WTC11 (cell line): ENCODE measurements at regions not wholly inside any gene's neighbourhood (a gene's known extent, or its start where the extent isn't known, plus 50 kb on each side); places are given as distances from the start of the nearest gene placed in this dataset.

Source experiments
- ATAC-seq: fragments of 200-7000 bp; cut with Tn5 transposase; 2 replicates; pipeline ENCODE4 v1.10.0; 2021; ENCODE audit warnings: mild to moderate bottlenecking, moderate library complexity
- CTCF ChIA-PET: fragments of 300-600 bp; sonication (Branson Sonifier 250); formaldehyde crosslinking; loops from one replicate; lab custom pipeline; 2021; ENCODE audit warnings: antibody characterized with exemption; lab: Charles Lee
- POLR2A ChIA-PET: fragments of 350-600 bp; sonication (Branson Sonifier 250); formaldehyde crosslinking; loops from one replicate; lab custom pipeline; 2021; ENCODE audit warnings: antibody characterized with exemption; lab: Charles Lee
- DNase-seq: peaks from one replicate; pipeline ENCODE4 v3.0.0; 2021; ENCODE audit warnings: low spot score
- H3K27ac Mint-ChIP-seq: 2 replicates; pipeline ENCODE4 v1.8.0; 2021; ENCODE audit warnings: mixed read lengths
- H3K27me3 Mint-ChIP-seq: 2 replicates; pipeline ENCODE4 v1.8.0; 2021; ENCODE audit warnings: low read depth, mild to moderate bottlenecking, moderate library complexity, mixed read lengths
- H3K36me3 Mint-ChIP-seq: 2 replicates; pipeline ENCODE4 v1.8.0; 2021; ENCODE audit warnings: mixed read lengths
- H3K4me1 Mint-ChIP-seq: 2 replicates; pipeline ENCODE4 v1.8.0; 2022; ENCODE audit warnings: mixed read lengths
- H3K4me3 Mint-ChIP-seq: 2 replicates; pipeline ENCODE4 v1.8.0; 2021; ENCODE audit warnings: mild to moderate bottlenecking, moderate library complexity, mixed read lengths
- H3K9me3 Mint-ChIP-seq: 2 replicates; pipeline ENCODE4 v1.8.0; 2021; ENCODE audit warnings: mixed read lengths
- ATF3 ChIP-seq: sonication (generic); formaldehyde crosslinking; conservative IDR thresholded peaks from 2 replicates; pipeline ENCODE4 v1.8.1; 2022; ENCODE audit warnings: mild to moderate bottlenecking, missing genetic modification reagents
- FOXK1 ChIP-seq: sonication (generic); formaldehyde crosslinking; IDR thresholded peaks from 2 replicates; pipeline ENCODE4 v1.8.0; 2022; ENCODE audit warnings: mild to moderate bottlenecking, moderate library complexity, missing genetic modification reagents
- GABPB1 ChIP-seq: sonication (generic); formaldehyde crosslinking; IDR thresholded peaks from 2 replicates; pipeline ENCODE4 v1.8.1; 2023; ENCODE audit warnings: mild to moderate bottlenecking, missing genetic modification reagents
- HMGXB4 ChIP-seq: sonication (generic); formaldehyde crosslinking; IDR thresholded peaks from 2 replicates; pipeline ENCODE4 v1.8.1; 2023; ENCODE audit warnings: mild to moderate bottlenecking, moderate library complexity, missing genetic modification reagents
- KAT7 ChIP-seq: sonication (generic); formaldehyde crosslinking; IDR thresholded peaks from 2 replicates; pipeline ENCODE4 v1.8.1; 2023; ENCODE audit warnings: missing genetic modification reagents, mild to moderate bottlenecking, borderline replicate concordance
- MYBL2 ChIP-seq: sonication (generic); formaldehyde crosslinking; IDR thresholded peaks from 2 replicates; pipeline ENCODE4 v1.8.1; 2023; ENCODE audit warnings: mild to moderate bottlenecking, moderate library complexity, missing genetic modification reagents
- NFE2L1 ChIP-seq: sonication (generic); formaldehyde crosslinking; IDR thresholded peaks from 2 replicates; pipeline ENCODE4 v1.8.1; 2023; ENCODE audit warnings: missing genetic modification reagents
- NFYB ChIP-seq: sonication (generic); formaldehyde crosslinking; conservative IDR thresholded peaks from 2 replicates; pipeline ENCODE4 v1.8.0; 2022; ENCODE audit warnings: low read depth, missing genetic modification reagents
- PRRX2 ChIP-seq: fragments of 250-450 bp; sonication (Bioruptor Pico); IDR thresholded peaks from 2 replicates; pipeline ENCODE4 v1.8.0; 2021; ENCODE audit warnings: mild to moderate bottlenecking
- TEAD4 ChIP-seq: sonication (generic); formaldehyde crosslinking; IDR thresholded peaks from 2 replicates; pipeline ENCODE4 v1.8.0; 2022; ENCODE audit warnings: mild to moderate bottlenecking, missing genetic modification reagents
- ZNF263 ChIP-seq: sonication (generic); formaldehyde crosslinking; IDR thresholded peaks from 2 replicates; pipeline ENCODE4 v1.8.1; 2022; ENCODE audit warnings: low read depth, mild to moderate bottlenecking, moderate library complexity, missing genetic modification reagents
- ZNF281 ChIP-seq: sonication (generic); formaldehyde crosslinking; IDR thresholded peaks from 2 replicates; pipeline ENCODE4 v1.8.0; 2023; ENCODE audit warnings: mild to moderate bottlenecking, missing genetic modification reagents
- TF ChIP-seq, protein P1 (sequence below): sonication (generic); formaldehyde crosslinking; IDR thresholded peaks from 2 replicates; pipeline ENCODE4 v1.8.1; 2023; ENCODE audit warnings: mild to moderate bottlenecking, missing genetic modification reagents, borderline replicate concordance
- TF ChIP-seq, protein P2 (sequence below): sonication (generic); formaldehyde crosslinking; IDR thresholded peaks from 2 replicates; pipeline ENCODE4 v1.8.1; 2022; ENCODE audit warnings: mild to moderate bottlenecking, moderate library complexity, missing genetic modification reagents
- TF ChIP-seq, protein P3 (sequence below): sonication (generic); formaldehyde crosslinking; IDR thresholded peaks from 2 replicates; pipeline ENCODE4 v1.8.0; 2022; ENCODE audit warnings: missing genetic modification reagents
- TF ChIP-seq, protein P4 (sequence below): sonication (generic); formaldehyde crosslinking; IDR thresholded peaks from 2 replicates; pipeline ENCODE4 v1.8.0; 2023; ENCODE audit warnings: missing genetic modification reagents

DNA sequence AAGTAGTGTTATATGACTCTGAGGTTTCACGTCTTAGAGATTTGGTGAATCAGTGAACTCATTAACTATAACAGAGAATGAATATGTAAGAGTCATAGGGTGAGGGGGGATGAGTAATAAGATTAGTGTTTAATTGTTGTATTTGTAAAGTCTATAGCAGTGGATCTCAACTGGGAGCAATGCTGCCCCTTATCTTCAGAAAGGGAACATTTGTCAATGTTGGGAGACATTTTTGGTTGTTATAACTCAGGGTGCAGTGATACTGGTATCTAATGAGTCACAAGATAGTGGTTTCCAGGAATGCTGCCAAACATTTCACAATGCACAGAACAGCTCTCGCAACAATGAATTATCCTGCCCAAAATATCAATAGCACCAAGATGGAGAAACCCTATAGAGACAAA lies 1193.7 kb downstream of the GALC start:
- ChIA-PET CTCF (no interaction called here), POLR2A (no interaction called here)
- Mint-ChIP-seq H3K36me3 (no peaks in the 10 kb centered on the region), H3K9me3 (no peaks in the 10 kb centered on the region), H3K27ac (no peak overlapping the region), H3K4me1 (no peaks in the 10 kb centered on the region)
- no peak for TF ChIP-seq NFYB (CRISPR knock-in tag)
- TF ChIP-seq, protein P1, sequence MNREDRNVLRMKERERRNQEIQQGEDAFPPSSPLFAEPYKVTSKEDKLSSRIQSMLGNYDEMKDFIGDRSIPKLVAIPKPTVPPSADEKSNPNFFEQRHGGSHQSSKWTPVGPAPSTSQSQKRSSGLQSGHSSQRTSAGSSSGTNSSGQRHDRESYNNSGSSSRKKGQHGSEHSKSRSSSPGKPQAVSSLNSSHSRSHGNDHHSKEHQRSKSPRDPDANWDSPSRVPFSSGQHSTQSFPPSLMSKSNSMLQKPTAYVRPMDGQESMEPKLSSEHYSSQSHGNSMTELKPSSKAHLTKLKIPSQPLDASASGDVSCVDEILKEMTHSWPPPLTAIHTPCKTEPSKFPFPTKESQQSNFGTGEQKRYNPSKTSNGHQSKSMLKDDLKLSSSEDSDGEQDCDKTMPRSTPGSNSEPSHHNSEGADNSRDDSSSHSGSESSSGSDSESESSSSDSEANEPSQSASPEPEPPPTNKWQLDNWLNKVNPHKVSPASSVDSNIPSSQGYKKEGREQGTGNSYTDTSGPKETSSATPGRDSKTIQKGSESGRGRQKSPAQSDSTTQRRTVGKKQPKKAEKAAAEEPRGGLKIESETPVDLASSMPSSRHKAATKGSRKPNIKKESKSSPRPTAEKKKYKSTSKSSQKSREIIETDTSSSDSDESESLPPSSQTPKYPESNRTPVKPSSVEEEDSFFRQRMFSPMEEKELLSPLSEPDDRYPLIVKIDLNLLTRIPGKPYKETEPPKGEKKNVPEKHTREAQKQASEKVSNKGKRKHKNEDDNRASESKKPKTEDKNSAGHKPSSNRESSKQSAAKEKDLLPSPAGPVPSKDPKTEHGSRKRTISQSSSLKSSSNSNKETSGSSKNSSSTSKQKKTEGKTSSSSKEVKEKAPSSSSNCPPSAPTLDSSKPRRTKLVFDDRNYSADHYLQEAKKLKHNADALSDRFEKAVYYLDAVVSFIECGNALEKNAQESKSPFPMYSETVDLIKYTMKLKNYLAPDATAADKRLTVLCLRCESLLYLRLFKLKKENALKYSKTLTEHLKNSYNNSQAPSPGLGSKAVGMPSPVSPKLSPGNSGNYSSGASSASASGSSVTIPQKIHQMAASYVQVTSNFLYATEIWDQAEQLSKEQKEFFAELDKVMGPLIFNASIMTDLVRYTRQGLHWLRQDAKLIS: no peak
- no peak for TF ChIP-seq NFE2L1 (CRISPR knock-in tag)
- TF ChIP-seq FOXK1 (CRISPR knock-in tag): no peak
- TF ChIP-seq, all 79 proteins: peak for 0
- Mint-ChIP-seq H3K27me3 (no peaks in the 10 kb centered on the region), H3K4me3 (no peak overlapping the region)
- ATAC-seq (no peak), DNase-seq (no peak)

- Mint-ChIP-seq H3K27me3 (no peaks in the 10 kb centered on the region), H3K4me1 (no peaks in the 10 kb centered on the region), H3K27ac (no peak overlapping the region), H3K9me3 (peaks cover under 1% of the 10 kb centered on the region; the same call in 1 of the 2 replicates), H3K4me3 (no peak overlapping the region), H3K36me3 (no peaks in the 10 kb centered on the region)
- DNase-seq (no peak), ATAC-seq (no peak)
- CTCF ChIA-PET: no interaction called here
- TF ChIP-seq ZNF281 (CRISPR knock-in tag) (no peak), MYBL2 (CRISPR knock-in tag) (no peak), GABPB1 (CRISPR knock-in tag) (no peak), HMGXB4 (CRISPR knock-in tag) (no peak), ZNF263 (CRISPR knock-in tag) (no peak), PRRX2 (CRISPR knock-in tag) (no peak), ATF3 (CRISPR knock-in tag) (no peak), KAT7 (CRISPR knock-in tag) (no peak)
- TF ChIP-seq, protein P2, sequence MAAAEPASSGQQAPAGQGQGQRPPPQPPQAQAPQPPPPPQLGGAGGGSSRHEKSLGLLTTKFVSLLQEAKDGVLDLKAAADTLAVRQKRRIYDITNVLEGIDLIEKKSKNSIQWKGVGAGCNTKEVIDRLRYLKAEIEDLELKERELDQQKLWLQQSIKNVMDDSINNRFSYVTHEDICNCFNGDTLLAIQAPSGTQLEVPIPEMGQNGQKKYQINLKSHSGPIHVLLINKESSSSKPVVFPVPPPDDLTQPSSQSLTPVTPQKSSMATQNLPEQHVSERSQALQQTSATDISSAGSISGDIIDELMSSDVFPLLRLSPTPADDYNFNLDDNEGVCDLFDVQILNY (CRISPR knock-in tag): no peak
- POLR2A ChIA-PET: no interaction called here
These were observed 1194.7 kb downstream of the GALC start for GRCh38 chr14:86798330-86798729.

DNA sequence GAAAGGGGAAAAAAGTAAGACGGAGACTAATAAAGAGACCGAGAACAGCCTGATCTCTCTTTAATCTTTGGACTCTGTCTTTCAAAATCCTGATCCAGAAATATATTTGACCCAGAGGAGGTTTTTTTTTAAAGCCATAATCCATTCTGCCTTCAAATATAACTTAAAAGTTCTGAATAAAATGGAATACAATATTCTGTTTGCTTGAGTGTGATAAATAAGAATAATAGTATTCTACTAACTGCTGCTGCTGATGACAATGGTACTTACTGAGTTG lies 1196.0 kb downstream of the GALC start:
- CTCF ChIA-PET: no interaction called here
- H3K27ac Mint-ChIP-seq: no peak overlapping the region
- TF ChIP-seq TEAD4: no peak
- TF ChIP-seq, protein P3, sequence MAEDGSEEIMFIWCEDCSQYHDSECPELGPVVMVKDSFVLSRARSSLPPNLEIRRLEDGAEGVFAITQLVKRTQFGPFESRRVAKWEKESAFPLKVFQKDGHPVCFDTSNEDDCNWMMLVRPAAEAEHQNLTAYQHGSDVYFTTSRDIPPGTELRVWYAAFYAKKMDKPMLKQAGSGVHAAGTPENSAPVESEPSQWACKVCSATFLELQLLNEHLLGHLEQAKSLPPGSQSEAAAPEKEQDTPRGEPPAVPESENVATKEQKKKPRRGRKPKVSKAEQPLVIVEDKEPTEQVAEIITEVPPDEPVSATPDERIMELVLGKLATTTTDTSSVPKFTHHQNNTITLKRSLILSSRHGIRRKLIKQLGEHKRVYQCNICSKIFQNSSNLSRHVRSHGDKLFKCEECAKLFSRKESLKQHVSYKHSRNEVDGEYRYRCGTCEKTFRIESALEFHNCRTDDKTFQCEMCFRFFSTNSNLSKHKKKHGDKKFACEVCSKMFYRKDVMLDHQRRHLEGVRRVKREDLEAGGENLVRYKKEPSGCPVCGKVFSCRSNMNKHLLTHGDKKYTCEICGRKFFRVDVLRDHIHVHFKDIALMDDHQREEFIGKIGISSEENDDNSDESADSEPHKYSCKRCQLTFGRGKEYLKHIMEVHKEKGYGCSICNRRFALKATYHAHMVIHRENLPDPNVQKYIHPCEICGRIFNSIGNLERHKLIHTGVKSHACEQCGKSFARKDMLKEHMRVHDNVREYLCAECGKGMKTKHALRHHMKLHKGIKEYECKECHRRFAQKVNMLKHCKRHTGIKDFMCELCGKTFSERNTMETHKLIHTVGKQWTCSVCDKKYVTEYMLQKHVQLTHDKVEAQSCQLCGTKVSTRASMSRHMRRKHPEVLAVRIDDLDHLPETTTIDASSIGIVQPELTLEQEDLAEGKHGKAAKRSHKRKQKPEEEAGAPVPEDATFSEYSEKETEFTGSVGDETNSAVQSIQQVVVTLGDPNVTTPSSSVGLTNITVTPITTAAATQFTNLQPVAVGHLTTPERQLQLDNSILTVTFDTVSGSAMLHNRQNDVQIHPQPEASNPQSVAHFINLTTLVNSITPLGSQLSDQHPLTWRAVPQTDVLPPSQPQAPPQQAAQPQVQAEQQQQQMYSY (CRISPR knock-in tag): no peak
- TF ChIP-seq, protein P4, sequence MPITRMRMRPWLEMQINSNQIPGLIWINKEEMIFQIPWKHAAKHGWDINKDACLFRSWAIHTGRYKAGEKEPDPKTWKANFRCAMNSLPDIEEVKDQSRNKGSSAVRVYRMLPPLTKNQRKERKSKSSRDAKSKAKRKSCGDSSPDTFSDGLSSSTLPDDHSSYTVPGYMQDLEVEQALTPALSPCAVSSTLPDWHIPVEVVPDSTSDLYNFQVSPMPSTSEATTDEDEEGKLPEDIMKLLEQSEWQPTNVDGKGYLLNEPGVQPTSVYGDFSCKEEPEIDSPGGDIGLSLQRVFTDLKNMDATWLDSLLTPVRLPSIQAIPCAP (CRISPR knock-in tag): no peak

More for the DNA sequence above, 1196.0 kb downstream of the GALC start:
- Mint-ChIP-seq H3K4me3 (no peak overlapping the region), H3K9me3 (peaks cover 6% of the 10 kb centered on the region), H3K36me3 (no peaks in the 10 kb centered on the region; the same call in 1 of the 2 replicates), H3K27me3 (no peaks in the 10 kb centered on the region), H3K4me1 (no peaks in the 10 kb centered on the region)
- DNase-seq: no peak
- no peak for ATAC-seq
- POLR2A ChIA-PET: no interaction called here
